ENCODE measurements at regions not wholly inside any gene's neighbourhood (a gene's known extent, or its start where the extent isn't known, plus 50 kb on each side); places are given as distances from the start of the nearest gene placed in this dataset.

- no peaks in the 10 kb centered on the region for H3K36me3 Mint-ChIP-seq (ENCODE audit: low read depth)
- TF ChIP-seq CTCF (IDR thresholded peaks at IDR 0.05), result no peak
- H3K9me3 Mint-ChIP-seq (ENCODE audit: low read depth), result no peaks in the 10 kb centered on the region
- peaks cover 5% of the 10 kb centered on the region for H3K4me1 Mint-ChIP-seq (ENCODE audit: low read depth)
- no peak for DNase-seq (ENCODE audit: low spot score)
- no peak overlapping the region for H3K27ac Mint-ChIP-seq (ENCODE audit: unreplicated experiment)
- no peak overlapping the region for H3K4me3 Mint-ChIP-seq (ENCODE audit: unreplicated experiment)
- H3K27me3 Mint-ChIP-seq (ENCODE audit: low read depth), result no peaks in the 10 kb centered on the region
Measured at GRCh38 chr6:121533321-121533841, 97.9 kb downstream of the GJA1 start.

- TF ChIP-seq CTCF (IDR thresholded peaks at IDR 0.05), result no peak
- Mint-ChIP-seq H3K9me3 (ENCODE audit: low read depth) (no peaks in the 10 kb centered on the region), H3K4me1 (ENCODE audit: low read depth) (peaks cover 5% of the 10 kb centered on the region), H3K27ac (ENCODE audit: unreplicated experiment) (no peak overlapping the region), H3K36me3 (ENCODE audit: low read depth) (no peaks in the 10 kb centered on the region), H3K27me3 (ENCODE audit: low read depth) (no peaks in the 10 kb centered on the region), H3K4me3 (ENCODE audit: unreplicated experiment) (no peak overlapping the region)
- DNase-seq (ENCODE audit: low spot score), result no peak
Measured at GRCh38 chr6:121535777-121536176, 100.3 kb downstream of the GJA1 start.

- no peaks in the 10 kb centered on the region for H3K9me3 Mint-ChIP-seq (ENCODE audit: low read depth)
- no peak for DNase-seq (ENCODE audit: low spot score)
- TF ChIP-seq CTCF (IDR thresholded peaks at IDR 0.05), result no peak
- no peaks in the 10 kb centered on the region for H3K27me3 Mint-ChIP-seq (ENCODE audit: low read depth)
- no peaks in the 10 kb centered on the region for H3K36me3 Mint-ChIP-seq (ENCODE audit: low read depth)
- H3K4me3 Mint-ChIP-seq (ENCODE audit: unreplicated experiment), result no peak overlapping the region
- peaks cover 5% of the 10 kb centered on the region for H3K4me1 Mint-ChIP-seq (ENCODE audit: low read depth)
- H3K27ac Mint-ChIP-seq (ENCODE audit: unreplicated experiment), result no peak overlapping the region
Measured at GRCh38 chr6:121536345-121536744, 100.9 kb downstream of the GJA1 start.

GRCh38 chr6:121539439-121539838 is 104.0 kb downstream of the GJA1 start:
- no peak overlapping the region for H3K27ac Mint-ChIP-seq (ENCODE audit: unreplicated experiment)
- H3K36me3 Mint-ChIP-seq (ENCODE audit: low read depth), result no peaks in the 10 kb centered on the region
- no peaks in the 10 kb centered on the region for H3K9me3 Mint-ChIP-seq (ENCODE audit: low read depth)
- no peak for DNase-seq (ENCODE audit: low spot score)
- no peak overlapping the region for H3K4me3 Mint-ChIP-seq (ENCODE audit: unreplicated experiment)
- H3K27me3 Mint-ChIP-seq (ENCODE audit: low read depth), result no peaks in the 10 kb centered on the region
- TF ChIP-seq CTCF (IDR thresholded peaks at IDR 0.05), result no peak
- H3K4me1 Mint-ChIP-seq (ENCODE audit: low read depth), result peaks cover 12% of the 10 kb centered on the region

- H3K27me3 Mint-ChIP-seq (ENCODE audit: low read depth), result no peaks in the 10 kb centered on the region
- H3K27ac Mint-ChIP-seq (ENCODE audit: unreplicated experiment), result no peak overlapping the region
- peaks cover 17% of the 10 kb centered on the region for H3K4me1 Mint-ChIP-seq (ENCODE audit: low read depth)
- no peaks in the 10 kb centered on the region for H3K36me3 Mint-ChIP-seq (ENCODE audit: low read depth)
- H3K4me3 Mint-ChIP-seq (ENCODE audit: unreplicated experiment), result no peak overlapping the region
- TF ChIP-seq CTCF (IDR thresholded peaks at IDR 0.05), result no peak
- DNase-seq (ENCODE audit: low spot score), result no peak
- H3K9me3 Mint-ChIP-seq (ENCODE audit: low read depth), result no peaks in the 10 kb centered on the region
Measured at GRCh38 chr6:121540210-121540609, 104.8 kb downstream of the GJA1 start.

Data from chondrocyte (in vitro differentiated cells).